GOT3 (cell line): ENCODE measurements at regions not wholly inside any gene's neighbourhood (a gene's known extent, or its start where the extent isn't known, plus 50 kb on each side); places are given as distances from the start of the nearest gene placed in this dataset.

ENCODE experiments used
- DNase-seq: peaks from one replicate; lab custom pipeline; 2025; ENCODE audit warnings: mixed read lengths; lab: John Stamatoyannopoulos, UW

DNA sequence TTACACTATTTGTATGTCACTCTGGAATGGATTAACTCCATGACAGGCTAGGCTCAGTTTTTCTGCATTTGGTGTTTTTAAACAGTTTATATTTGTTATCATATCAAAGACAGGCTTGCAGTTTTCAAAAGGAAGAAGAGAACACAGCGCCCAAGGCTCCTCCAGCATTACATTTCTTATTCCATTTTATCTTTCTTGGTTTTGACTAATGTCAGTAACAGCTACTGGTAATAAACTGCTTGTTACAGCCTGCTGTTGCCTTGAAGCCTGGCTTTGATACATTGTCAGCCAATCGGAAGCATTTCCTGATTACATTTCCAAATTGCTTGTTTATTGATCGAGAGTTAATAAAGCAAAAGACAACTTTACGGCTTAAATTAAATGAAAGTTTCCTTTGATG is 166.0 kb upstream of the MDFIC start:
- DNase-seq = no peak

DNA sequence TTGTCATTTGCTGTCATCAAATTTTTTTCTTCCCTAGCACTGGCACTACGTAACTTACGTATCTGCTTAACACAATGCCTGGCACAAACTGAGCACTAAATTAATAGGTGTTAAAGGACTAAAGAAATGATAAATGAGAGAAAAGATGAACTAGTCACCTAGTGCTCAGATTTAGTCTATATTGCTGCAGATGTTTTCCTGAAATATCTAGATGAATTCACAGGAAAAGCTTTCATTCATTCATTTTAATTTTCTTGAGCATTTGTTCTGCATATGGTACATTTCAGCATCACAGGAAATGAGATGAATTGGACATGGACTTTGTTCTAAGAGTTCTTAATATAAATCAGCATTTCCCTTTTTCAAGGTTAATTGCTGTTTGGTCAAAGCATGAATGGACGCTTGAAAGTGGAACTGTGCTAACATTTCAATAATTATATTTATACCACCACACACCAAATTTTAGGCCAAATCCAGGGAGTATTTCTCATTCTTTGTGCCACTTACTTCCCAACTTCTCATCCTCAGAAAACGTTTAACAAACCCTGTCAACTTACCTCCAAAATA is 163.2 kb upstream of the MDFIC start:
- DNase-seq = no peak

DNA sequence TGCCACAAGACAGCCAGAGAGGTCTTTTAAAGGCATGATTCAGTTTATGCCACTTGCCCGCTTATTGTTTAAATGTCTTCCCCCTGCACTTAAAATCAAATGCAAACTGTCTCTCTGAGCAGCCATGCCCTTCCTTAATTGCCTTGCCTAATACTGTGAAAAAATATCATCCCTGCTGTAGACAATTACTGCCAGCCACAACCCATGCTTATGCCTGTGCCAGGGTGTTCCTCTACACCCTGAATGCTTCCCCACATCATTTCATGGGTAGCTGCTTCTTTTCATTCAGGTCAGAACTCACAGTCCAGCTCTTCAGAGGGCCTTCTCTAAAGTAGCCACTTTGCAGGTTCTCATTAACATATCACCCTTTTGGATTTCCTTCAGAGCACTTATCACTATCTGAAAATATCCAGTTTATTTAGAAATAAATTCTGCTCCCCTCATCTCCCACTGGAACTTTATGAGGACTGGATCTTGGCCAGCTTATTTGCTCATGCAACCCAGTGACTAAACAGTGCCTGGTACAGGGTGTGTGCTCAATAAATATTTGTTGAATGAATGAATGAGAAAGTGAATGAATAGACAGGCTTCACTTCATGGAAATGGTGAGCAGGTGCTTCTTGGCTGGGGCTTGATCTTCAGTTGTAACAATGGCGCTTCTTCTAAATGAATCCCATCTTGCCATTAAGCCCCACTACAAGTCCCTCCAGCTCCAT is 162.4 kb upstream of the MDFIC start:
- no peak for DNase-seq

- DNase-seq = no peak
These were observed 161.4 kb upstream of the MDFIC start for GRCh38 chr7:114760477-114760876.

DNA sequence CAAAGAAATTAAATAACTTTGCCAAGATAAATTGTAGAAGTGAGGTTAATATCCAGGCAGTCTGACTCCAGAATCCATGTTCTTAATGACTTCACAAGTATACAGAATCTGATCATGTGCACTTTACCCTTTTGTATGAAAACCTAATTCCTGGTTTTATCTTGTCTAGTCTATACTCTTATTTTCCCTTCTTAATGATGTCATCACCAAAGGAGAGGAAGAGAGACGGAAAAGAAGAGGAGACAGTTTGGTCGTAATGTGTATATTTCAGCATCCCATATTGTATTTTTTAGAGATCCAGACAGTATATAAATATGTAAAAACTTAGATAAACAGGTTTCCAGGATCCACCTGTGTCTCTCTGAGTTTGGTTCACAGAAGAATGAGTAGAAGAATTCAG is 159.9 kb upstream of the MDFIC start:
- DNase-seq = no peak

DNA sequence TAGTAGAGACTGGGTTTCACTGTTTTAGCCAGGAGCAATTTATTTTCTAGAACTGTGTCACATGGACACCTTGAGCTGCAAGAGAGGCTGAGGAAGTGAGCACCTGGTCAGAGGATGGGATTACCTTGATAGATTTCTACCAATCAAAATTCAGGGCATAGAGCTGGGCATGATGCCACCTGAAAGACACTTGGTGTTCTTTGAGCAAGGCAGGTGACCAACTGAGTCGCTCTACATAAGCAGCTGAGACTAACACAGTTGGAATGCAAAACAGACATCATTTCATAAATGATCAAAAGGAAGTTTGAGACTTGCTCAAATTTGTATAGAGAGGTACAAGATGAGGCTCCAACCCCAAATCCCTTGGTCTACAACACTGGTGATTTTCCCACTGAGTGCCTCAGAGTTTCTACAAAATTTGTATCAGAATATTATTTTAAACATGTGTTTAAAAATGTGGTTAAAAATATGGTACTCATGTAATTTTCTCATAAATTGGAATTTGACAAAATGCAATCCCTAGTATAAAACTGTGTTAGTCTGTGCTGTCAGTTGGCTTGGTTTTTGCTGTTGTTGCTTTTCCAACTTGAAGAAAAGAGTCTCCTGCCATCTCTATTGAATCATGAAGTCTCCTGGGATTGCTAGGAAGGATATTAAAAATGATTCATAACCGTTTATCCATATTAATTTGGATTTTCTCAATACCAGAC is 156.4 kb upstream of the MDFIC start:
- DNase-seq = no peak

DNA sequence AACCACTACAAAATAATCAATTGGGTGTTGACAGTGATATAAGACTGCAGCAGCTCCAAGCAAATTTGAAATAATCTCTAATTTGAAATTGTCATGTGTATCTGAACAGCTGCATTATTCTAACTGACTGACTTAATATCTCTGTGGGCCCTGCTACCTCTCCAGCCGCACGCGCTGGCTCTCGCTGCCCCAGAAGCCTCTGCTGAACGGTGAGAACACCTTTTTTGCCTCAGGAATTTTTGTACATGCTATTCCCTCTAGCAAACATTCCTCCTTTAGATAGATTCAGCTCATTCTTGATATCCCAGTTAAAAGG is 155.9 kb upstream of the MDFIC start:
- no peak for DNase-seq

DNA sequence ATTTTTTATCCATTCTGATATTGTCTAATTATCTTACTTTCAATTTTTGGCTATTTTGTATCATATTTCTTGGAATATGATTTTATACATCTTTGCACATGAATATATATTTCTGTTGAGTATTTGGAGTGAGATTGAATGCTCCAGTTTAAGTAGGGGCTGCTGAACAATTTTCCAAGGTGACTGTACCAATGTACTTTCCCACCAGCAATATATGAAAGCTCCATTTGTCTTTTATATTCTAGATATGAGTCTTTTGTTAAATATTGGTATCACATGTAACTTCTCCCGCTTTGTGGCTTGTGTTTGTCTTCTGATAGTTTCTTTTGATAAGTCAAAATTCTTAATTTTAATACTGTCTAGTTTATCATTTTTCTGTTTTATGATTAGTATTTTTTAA is 144.6 kb upstream of the MDFIC start:
- DNase-seq = no peak

- DNase-seq = no peak
These were observed 138.4 kb upstream of the MDFIC start for GRCh38 chr7:114783508-114783907.

DNA sequence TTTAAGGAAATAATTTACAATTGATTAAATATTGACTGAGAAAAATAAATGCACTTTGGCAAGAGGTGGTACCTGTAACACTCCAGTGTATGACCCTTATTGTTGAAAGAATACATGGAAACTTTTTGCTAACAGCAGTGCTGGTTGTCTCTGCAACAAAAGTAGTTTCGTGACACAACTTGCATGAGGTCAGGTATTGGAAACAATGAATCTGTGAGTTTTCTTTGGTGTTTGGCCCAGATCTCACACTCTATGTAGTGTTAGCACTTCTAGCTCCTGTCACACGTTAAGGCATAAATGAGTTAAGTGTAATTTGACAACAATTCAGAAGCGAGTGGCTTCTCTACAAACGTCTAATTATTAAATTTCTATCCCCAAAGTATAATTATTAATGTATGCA is 137.7 kb upstream of the MDFIC start:
- DNase-seq = no peak

GRCh38 chr7:114784746-114785145 is 137.1 kb upstream of the MDFIC start:
- DNase-seq = no peak

- DNase-seq = no peak
These were observed 136.4 kb upstream of the MDFIC start for GRCh38 chr7:114785496-114785895.

DNA sequence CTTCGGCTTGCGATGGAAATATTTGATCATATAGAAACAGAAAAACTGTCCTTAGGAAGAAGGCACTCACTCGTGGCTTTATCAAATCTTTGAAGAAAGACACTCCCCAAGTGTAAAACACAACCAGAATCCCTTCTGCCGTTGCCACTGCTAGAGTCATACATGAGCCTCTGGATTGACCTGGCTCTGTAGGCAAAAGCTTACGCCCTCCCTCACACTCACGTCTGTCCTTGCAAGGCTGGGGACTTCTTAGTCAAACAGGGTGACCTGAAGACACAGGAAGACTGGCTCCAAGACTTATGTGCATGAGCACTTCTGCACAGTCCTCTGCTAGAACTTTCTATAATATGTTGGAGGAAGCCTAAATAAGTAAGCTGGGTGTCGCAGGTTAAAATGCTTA is 135.4 kb upstream of the MDFIC start:
- DNase-seq = no peak

GRCh38 chr7:114787556-114787955 is 134.3 kb upstream of the MDFIC start:
- no peak for DNase-seq

- no peak for DNase-seq
These were observed 133.2 kb upstream of the MDFIC start for GRCh38 chr7:114788706-114789105.

GRCh38 chr7:114789161-114789560 is 132.7 kb upstream of the MDFIC start:
- DNase-seq = no peak

GRCh38 chr7:114789871-114790311 is 132.0 kb upstream of the MDFIC start:
- no peak for DNase-seq

DNA sequence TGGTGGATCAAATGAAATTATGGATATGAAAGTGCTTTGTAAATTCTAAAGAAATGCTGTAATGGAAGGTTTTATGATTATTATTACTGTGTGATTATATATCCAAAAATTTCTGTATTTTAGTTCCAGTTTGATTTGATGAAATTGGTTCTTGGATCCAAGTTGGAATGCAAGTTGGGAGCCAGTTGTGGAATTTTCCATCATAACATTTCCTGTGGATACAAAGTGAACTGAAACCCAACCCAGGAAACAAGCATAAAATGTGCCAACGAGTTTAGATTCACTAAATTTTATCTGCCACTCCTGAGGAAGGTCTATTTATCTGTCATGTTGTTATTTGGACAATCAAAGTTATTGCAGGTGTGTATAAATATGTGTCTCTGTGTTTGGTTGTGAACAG is 131.4 kb upstream of the MDFIC start:
- no peak for DNase-seq

DNA sequence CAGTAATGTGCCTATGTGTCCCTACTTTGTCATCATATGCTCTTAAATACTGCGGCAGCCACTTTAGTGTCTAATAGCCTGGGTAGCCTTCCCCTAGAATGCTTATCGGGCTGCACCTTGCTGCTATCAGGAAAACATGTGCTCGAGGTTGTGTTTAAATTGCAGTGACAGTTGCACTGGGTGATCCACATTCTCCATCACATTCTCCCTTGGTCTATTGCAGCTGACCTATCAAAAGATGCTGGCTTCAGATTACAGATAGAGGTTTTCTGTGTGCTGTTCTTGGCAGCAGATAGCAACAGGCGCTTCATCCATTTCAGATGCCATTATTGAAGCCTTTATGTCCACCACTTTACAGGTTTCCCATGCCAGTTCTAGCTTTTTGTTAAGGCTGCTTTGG is 130.1 kb upstream of the MDFIC start:
- DNase-seq = no peak

DNA sequence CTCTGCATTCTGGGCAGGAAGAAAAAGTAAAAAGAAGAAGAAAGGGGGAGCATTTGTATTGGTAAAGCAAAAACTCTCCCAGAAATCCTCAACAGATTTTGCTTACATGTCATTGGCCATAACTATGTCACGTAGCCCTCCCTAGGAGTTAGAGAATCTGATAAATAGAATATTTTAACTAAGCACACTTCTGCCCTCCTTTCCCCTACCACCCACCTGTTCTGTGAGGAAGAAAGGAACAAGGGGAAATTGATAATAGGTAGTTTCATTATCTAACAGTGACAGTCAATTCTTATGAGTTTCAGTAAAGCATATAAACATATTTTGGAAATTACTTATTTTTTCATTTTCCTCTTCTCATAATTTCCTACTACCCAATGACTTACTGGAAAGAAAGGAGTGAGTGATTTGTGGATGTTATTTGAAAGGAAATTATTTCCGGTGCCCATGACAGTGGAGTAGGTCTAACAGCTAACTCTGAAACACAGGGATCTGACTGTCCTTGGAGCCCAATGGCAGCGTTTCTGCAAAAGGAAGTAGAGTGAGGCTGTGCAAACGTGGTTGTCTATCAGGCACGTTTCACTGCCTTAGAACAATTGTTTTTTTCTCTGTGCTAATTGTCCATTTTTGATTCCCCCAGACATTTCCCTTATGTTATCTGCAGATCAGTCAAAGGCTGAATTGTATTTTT is 128.6 kb upstream of the MDFIC start:
- DNase-seq = no peak

DNA sequence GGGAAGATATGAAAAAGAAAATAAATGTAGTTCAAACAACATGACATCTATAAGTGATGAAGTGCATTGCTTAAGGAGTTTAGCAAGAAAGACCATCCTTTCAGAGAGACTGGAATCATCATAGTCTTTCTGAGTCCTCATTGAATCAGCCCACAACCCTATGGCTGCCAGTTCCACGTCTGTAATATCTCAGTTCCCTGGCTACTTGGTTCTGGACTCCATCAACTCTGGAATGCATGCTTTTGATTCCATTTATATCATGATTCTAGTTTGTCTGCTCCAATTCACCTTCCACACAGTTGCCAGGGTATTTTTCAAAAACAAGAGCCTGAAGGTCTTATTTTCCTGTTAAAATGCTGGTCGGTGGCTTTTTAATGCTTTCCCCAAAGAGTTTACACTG is 126.4 kb upstream of the MDFIC start:
- DNase-seq = no peak

DNA sequence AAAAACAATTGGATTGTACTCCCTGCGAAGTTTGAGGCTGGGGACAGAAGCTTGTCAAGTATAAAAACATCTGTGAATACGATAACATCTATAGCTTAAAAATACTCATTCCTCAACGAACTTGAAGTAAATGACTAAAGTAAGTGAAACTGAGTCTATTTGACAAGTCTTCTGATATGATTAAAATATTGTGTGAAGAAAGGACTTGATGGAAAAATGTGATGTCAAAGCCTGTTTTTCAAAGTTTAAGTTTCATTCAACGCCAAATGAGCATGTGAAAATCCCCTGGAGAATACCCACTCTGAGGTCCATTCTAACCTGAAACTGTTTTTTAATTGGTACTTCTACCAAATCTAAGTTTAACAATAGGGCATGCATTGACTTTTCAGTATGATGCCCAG is 122.3 kb upstream of the MDFIC start:
- no peak for DNase-seq

DNA sequence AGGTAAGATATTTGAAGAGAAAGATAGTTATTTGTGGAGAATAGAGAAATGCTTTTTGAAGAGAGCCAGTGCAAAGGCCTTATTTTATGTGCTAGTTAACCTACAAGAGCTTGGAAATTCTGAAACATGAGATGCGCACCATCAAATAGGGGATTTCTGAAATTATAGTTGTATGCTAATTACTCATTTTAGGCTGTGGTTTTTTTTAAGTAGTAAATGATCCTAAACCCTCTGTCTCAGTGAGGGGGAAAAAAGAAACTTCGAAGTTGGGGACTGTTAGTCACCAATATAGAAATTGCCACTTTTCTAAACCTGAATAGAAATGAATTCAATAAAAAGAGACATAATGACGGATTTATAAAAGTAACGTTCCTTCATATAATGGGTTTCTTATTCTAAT is 119.3 kb upstream of the MDFIC start:
- DNase-seq = no peak
